ENCODE measurements at regions not wholly inside any gene's neighbourhood (a gene's known extent, or its start where the extent isn't known, plus 50 kb on each side); places are given as distances from the start of the nearest gene placed in this dataset.

GRCh38 chr10:52889611-52890010, 117.0 kb upstream of the MBL2 start:
- TF ChIP-seq POLR2A (IDR thresholded peaks at IDR 0.05) (no peak), CTCF (IDR thresholded peaks at IDR 0.05) (no peak)
